ENCODE measurements at regions not wholly inside any gene's neighbourhood (a gene's known extent, or its start where the extent isn't known, plus 50 kb on each side); places are given as distances from the start of the nearest gene placed in this dataset.

GRCh38 chr3:55172913-55173312 lies 245.1 kb upstream of the LRTM1 start:
- no peak for DNase-seq

- DNase-seq: no peak
These were observed 242.6 kb upstream of the LRTM1 start for GRCh38 chr3:55170444-55170843.

GRCh38 chr3:55169608-55170072 lies 241.8 kb upstream of the LRTM1 start:
- no peak for DNase-seq

GRCh38 chr3:55169161-55169560 lies 241.3 kb upstream of the LRTM1 start:
- DNase-seq: no peak

- no peak for DNase-seq
These were observed 239.9 kb upstream of the LRTM1 start for GRCh38 chr3:55167586-55168317.

GRCh38 chr3:55166576-55167555 lies 239.0 kb upstream of the LRTM1 start:
- no peak for DNase-seq

- no peak for DNase-seq
These were observed 238.0 kb upstream of the LRTM1 start for GRCh38 chr3:55165704-55166405.

- DNase-seq: no peak
These were observed 237.4 kb upstream of the LRTM1 start for GRCh38 chr3:55165278-55165677.

GRCh38 chr3:55164876-55165275 lies 237.0 kb upstream of the LRTM1 start:
- no peak for DNase-seq

GRCh38 chr3:55164191-55164590 lies 236.3 kb upstream of the LRTM1 start:
- no peak for DNase-seq

GRCh38 chr3:55163421-55163820 lies 235.6 kb upstream of the LRTM1 start:
- DNase-seq: no peak

GRCh38 chr3:55162031-55162795 lies 234.4 kb upstream of the LRTM1 start:
- no peak for DNase-seq

- DNase-seq: no peak
These were observed 233.4 kb upstream of the LRTM1 start for GRCh38 chr3:55161231-55161630.

- no peak for DNase-seq
These were observed 232.6 kb upstream of the LRTM1 start for GRCh38 chr3:55160241-55160983.

- no peak for DNase-seq
These were observed 231.9 kb upstream of the LRTM1 start for GRCh38 chr3:55159711-55160110.

- DNase-seq: no peak
These were observed 231.2 kb upstream of the LRTM1 start for GRCh38 chr3:55159016-55159415.

GRCh38 chr3:55158345-55158744 lies 230.5 kb upstream of the LRTM1 start:
- no peak for DNase-seq

GRCh38 chr3:55157731-55158130 lies 229.9 kb upstream of the LRTM1 start:
- no peak for DNase-seq

- no peak for DNase-seq
These were observed 229.2 kb upstream of the LRTM1 start for GRCh38 chr3:55156851-55157650.

- DNase-seq: no peak
These were observed 220.2 kb upstream of the LRTM1 start for GRCh38 chr3:55147856-55148720.
